Brain pericyte (primary cell): ENCODE measurements at regions not wholly inside any gene's neighbourhood (a gene's known extent, or its start where the extent isn't known, plus 50 kb on each side); places are given as distances from the start of the nearest gene placed in this dataset.

Experiments used
- DNase-seq: peaks from one replicate; pipeline ENCODE4 v3.0.0-alpha.2; 2012; ENCODE audit warnings: low read depth, low spot score

GRCh38 chr12:94815958-94816357 is 165.6 kb upstream of the TMCC3 start:
- DNase-seq: no peak

- DNase-seq: no peak
Measured at GRCh38 chr12:94815450-94815849, 165.1 kb upstream of the TMCC3 start.

GRCh38 chr12:94813314-94813713 is 163.0 kb upstream of the TMCC3 start:
- no peak for DNase-seq

- no peak for DNase-seq
Measured at GRCh38 chr12:94812345-94812744, 162.0 kb upstream of the TMCC3 start.

- no peak for DNase-seq
Measured at GRCh38 chr12:94811611-94812010, 161.3 kb upstream of the TMCC3 start.

GRCh38 chr12:94807951-94808350 is 157.6 kb upstream of the TMCC3 start:
- DNase-seq: no peak

- no peak for DNase-seq
Measured at GRCh38 chr12:94806617-94807016, 156.3 kb upstream of the TMCC3 start.

- DNase-seq: no peak
Measured at GRCh38 chr12:94805749-94806529, 155.6 kb upstream of the TMCC3 start.

GRCh38 chr12:94803939-94804338 is 153.6 kb upstream of the TMCC3 start:
- no peak for DNase-seq

- DNase-seq: no peak
Measured at GRCh38 chr12:94802796-94803195, 152.4 kb upstream of the TMCC3 start.

- DNase-seq: no peak
Measured at GRCh38 chr12:94801745-94802144, 151.4 kb upstream of the TMCC3 start.

- DNase-seq: no peak
Measured at GRCh38 chr12:94799136-94799535, 148.8 kb upstream of the TMCC3 start.

GRCh38 chr12:94798113-94798512 is 147.8 kb upstream of the TMCC3 start:
- DNase-seq: no peak

- no peak for DNase-seq
Measured at GRCh38 chr12:94795520-94795919, 145.2 kb upstream of the TMCC3 start.

GRCh38 chr12:94795044-94795443 is 144.7 kb upstream of the TMCC3 start:
- no peak for DNase-seq

GRCh38 chr12:94793191-94793595 is 142.8 kb upstream of the TMCC3 start:
- DNase-seq: no peak

- no peak for DNase-seq
Measured at GRCh38 chr12:94792693-94793092, 142.3 kb upstream of the TMCC3 start.

- no peak for DNase-seq
Measured at GRCh38 chr12:94791933-94792332, 141.6 kb upstream of the TMCC3 start.

GRCh38 chr12:94790825-94791224 is 140.5 kb upstream of the TMCC3 start:
- no peak for DNase-seq

GRCh38 chr12:94790370-94790769 is 140.0 kb upstream of the TMCC3 start:
- DNase-seq: no peak

GRCh38 chr12:94789510-94790225 is 139.3 kb upstream of the TMCC3 start:
- no peak for DNase-seq

GRCh38 chr12:94788298-94788697 is 137.9 kb upstream of the TMCC3 start:
- no peak for DNase-seq

GRCh38 chr12:94786906-94787305 is 136.5 kb upstream of the TMCC3 start:
- DNase-seq: no peak
